Brain pericyte (primary cell): ENCODE measurements at regions not wholly inside any gene's neighbourhood (a gene's known extent, or its start where the extent isn't known, plus 50 kb on each side); places are given as distances from the start of the nearest gene placed in this dataset.
"Not testable (repeated sequence)": the region's sequence is repeated elsewhere in the genome, so short reads cannot be mapped to it uniquely, and the experiment has no call there.

ENCODE experiments used
- DNase-seq: peaks from one replicate; pipeline ENCODE4 v3.0.0-alpha.2; 2012; ENCODE audit warnings: low read depth, low spot score

DNA sequence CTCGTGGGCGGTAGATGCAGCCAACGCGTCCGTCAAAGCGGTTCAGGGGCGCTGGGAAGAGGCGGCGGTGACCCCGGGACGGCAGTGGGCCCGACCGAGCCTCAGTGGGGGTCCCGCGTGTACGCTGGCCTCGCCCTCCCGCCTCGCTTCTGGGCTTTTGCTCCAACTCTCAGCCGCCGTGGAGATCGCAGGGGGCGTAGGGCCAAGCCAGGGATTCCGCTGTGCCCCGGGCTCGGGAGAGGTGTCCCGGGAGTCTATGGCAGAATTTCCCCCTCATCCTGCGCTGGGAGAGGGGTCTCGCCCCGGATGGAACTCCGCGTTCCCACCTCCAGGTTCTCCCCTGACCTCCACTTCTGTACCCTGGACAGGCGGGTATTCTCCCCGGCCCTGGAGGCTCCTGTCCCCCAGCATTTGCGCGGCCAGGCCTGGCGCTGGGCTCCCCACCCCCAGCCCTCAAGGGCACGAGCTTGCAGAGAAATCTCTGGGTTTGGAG lies 131.9 kb downstream of the MRPL36 start:
- no peak for DNase-seq

DNA sequence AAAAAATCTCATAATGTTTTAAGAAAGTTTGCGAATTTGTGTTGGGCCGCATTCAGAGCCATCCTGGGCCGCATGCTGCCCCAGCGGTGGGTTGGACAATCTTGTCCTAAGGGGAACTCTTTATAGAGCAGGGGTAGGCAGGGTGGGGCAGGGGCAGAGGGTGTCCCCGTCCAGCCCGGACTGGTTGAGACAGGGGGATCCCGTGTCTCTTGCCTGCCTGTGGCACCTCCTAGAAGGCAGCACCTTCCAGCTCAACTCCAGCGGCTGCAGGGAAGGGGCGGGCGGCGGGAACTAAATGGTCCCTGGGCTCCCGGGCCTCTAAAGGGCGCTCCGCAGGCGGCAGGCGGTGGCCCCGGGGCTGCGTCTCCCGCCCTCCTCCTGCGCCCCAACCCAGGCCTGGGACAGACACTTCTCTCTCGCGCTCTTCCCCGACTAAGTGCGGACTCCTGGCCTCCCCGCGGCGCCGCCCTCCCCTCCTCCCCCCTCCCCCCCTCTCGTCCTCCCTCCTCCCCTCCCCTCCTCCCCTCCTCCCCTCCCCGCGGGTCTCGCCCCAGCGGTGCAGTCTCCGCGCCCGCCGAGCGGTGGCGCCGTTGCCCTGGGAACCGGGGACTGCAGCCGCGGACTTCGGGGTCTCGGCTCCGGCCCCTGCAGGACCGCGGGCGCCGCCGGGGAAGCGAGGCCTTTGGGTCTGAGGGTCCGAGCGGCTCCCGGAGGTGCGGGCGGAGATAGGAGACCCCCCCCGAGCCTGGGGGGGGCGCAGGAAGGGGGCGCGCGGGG lies 132.6 kb downstream of the MRPL36 start:
- no peak for DNase-seq

DNA sequence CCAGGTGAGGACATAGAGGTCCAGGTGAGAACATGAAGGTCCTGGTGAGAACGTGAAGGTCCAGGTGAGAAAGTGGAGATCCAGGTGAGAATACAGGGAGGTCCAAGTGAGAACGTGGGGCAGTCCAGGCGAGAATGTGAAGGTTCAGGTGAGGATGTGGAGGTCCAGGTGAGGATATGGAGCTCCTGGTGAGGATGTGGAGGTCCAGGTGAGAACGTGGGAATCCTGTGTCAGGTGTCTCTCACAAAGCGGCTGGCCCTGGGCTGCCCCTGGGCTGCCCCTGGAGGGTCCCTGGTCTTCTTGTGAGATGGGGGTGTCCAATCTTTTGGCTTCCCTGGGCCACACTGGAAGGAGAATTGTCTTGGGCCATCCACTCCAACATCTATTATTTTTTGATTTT lies 133.4 kb downstream of the MRPL36 start:
- DNase-seq: no peak

DNA sequence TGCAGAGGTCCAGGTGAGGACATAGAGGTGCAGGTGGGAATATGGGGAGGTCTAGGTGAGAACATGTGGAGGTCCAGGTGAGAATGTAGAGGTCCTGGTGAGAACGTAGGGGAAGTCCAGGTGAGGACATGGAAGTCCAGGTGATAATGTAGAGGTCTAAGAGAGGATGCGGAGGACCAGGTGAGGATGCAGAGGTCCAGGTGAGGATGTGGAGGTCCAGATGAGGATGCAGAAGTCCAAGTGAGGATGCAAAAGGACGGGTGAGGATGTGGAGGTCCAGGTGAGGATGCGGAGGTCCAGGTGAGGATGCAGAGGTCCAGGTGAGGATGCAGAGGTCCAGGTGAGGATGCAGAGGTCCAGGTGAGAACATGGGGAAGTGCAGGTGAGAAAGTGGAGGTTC lies 133.8 kb downstream of the MRPL36 start:
- no peak for DNase-seq

DNA sequence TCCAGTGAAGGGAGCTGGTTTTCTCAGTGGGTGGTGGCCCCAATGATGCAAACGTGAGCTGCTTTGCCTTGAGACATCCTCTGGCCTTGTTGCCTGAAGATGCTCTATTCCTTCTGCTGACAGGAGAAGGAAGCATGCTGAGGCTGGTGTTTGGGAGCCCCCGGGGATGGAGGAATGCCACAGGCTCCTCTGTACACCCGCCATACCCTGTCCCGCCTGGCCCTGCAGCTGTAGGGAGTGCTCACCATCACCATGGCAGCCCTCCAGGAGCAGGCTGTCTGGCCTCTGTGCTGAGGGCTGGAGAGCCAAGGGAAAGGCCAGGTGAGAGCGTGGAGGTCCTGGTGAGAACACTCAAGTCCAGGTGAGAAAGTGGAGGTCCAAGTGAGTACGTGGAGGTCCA lies 134.4 kb downstream of the MRPL36 start:
- DNase-seq: no peak

DNA sequence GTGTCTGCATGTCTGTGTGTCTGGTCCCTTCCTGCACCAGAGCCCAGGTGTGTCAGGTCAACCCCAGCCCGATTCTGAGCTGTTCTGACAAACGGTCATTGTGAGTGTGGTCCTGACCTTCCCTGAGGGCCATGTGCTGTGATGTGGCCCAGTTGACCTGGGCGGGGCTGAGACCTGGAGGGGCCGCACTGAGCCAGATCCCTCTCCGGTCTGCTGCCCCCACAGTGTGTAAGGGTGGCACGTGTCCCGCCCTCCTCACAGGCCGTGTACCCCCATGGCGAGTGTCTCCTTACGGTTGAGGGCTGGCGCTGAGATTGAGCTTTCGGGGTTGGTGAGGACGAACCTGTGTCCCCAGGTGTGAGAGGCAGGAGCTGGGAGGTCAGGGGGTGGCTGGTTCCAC lies 136.5 kb downstream of the MRPL36 start:
- DNase-seq: no peak

DNA sequence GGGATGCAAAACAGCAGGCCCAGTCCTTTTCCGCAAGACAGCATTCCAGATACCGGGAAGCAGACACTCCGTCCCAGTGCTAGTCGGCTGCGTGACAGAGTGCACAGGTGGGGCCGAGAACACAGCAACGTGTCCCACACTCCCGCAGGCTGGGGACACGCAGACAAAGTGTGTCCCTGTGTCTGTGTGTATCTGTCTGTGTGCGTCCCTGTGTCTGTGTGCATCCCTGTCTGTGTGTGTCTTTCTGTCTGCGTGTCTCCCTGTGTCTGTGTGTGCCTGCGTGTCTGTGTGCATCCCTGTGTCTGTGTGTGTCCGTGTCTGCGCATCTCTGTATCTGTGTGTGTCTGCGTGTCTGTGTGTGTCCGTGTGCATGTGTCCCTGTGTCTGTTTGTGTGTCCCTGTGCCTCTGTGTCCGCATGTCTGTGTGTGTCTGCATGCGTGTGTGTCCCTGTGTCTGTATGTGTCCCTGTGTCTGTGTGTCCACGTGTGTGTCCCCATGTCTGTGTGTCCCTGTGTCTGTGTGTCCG lies 137.0 kb downstream of the MRPL36 start:
- no peak for DNase-seq

DNA sequence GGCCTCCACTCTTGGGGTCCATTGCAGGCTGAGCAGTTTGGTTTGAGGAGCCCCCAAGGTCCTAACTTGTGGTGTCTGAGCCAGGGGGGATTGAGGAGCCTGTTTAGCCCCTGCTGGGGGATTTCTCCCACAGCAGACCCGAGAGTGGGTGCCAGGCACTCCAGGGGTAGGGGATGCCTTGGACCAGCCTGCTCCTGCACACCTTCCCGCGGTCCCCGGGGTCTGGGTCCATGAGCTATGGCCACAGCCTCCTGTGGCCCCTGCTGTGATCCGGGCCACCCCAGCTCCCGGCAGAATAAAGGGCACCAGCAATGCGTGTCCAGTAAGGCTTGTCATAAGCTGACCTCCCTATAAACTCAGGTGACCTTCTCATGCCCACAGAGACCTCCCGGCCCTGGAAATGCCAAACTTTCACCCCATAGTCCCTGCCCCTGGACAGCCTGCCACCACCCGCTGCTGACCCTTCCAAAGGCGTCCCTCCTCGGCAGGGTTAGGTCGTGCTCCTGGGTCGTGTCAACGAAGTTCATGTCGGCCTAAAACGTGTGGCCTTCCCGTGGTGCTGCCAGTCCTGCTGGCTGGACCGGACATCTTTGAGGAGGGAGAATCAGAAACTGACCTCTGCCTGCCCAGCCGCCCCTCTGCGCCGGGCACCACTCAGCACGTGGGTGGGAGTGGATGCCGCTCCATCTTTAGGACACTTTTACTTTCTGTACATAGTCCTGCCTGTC lies 137.6 kb downstream of the MRPL36 start:
- no peak for DNase-seq

DNA sequence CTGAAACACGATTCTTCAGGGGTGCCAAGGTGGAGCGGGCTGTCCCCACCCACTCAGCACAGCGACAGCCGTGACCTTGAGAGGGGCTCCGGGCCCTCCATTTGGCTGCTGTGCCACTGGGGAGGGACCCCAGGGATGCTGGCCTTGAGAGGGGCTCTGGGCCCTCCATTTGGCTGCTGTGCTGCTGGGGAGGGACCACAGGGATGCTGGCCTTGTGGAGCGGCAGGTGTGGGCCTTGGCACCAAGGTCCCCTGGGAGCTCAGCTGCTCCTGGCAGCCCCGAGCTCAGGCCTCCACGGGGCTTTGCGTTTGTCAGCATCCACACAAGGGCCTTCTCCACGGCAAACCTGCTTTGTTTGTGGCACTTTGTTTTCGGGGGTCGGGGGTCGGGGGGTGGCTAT lies 137.6 kb upstream of the LPCAT1 start:
- DNase-seq: no peak

DNA sequence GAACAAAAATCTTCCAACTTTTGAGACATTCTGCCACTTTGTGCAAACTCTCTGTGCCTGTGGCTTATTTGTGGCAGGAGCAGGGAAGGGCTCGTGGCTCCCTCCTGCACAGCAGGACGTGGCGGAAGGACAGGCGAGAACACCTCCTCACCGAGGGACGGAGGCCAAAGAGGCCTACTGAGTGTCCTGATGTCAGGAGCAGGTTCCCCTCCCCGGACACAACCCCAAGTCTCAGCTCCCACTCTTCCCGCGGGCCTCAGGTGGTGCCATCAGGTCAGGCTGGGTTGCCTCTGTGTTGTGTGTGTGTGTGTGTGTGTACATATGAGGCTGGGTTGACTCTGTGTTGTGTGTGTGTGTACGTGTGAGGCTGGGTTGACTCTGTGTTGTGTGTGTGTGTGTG lies 136.8 kb upstream of the LPCAT1 start:
- DNase-seq: no peak

DNA sequence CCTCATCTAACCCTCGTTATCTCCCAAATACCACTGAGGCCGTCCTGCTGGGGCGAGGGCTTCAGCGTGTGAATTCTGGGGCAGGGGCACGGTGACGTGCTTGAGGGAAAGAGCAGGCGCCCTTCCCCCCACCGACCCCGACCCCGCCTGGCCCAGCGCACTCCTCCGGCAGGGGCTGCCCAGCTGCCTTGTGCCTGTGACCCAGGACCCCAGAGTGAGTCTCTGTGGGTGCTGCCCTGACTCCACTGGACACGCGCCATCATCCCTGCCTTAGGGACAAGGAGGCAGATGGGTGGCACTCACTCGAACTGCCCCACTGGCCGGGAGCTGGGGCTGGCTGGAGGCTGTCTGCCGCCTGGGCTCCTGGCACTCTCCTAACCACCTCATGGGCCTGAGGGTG lies 136.2 kb upstream of the LPCAT1 start:
- DNase-seq: no peak

DNA sequence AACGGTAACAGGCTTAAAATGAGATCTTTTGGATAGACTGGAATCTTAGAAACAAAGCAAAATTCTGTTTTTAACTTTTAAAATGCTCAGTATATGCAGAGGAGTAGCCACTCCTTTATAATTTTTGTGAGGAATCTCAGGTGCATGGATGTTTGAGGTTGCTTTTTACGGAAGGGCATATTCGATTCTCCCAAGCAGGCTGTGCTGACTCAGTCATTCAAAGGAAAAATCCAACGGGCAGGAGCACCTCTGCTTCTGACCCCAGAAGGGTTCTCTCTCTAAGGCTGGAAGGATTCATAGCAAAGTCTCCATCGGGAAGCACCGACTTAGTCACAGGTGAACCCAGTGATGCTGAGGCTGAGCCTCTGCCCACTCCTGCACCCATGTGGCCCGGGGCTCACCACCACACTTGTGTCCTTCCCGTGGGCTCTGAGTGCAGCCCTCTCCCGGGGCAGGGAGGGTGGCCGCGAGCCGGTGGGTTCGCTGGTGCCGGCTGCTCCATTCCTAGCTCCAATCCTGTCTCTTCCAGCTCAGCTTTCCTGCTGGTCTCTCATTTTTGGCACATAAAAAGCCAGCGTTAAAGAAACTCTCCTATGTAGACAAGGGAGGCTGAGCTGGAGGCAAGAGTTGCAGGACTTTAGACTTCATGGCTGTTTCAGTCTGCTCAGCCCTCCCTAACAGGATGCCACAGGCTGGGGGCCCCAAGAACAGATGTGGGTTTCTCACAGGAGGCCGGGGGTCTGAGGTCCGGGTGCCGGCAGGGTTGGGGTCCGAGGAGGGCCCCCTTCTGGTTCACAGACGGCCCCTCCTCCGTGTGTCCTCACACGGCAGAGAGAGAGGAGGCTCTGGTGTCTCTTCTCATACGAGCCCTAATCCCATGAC lies 135.6 kb upstream of the LPCAT1 start:
- DNase-seq: no peak

DNA sequence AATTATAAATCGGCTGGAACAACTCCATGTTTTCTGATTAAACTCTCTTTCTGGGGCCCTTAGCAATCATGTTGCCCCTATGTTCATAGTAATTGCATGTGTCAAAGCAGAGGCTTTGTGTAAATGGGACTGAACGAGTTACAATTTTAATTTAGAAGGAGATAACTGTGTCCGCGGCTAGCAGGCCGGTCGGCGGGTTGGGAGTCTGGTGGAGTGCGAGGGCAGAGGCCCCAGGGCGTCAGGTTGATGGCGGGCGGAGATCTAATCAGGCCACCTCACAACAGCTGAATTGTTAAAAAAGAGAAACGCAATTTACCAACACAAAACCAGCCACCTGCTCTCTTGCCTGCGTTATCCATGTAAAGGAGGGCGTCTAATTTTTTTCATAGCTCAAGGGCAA lies 134.9 kb upstream of the LPCAT1 start:
- DNase-seq: no peak

DNA sequence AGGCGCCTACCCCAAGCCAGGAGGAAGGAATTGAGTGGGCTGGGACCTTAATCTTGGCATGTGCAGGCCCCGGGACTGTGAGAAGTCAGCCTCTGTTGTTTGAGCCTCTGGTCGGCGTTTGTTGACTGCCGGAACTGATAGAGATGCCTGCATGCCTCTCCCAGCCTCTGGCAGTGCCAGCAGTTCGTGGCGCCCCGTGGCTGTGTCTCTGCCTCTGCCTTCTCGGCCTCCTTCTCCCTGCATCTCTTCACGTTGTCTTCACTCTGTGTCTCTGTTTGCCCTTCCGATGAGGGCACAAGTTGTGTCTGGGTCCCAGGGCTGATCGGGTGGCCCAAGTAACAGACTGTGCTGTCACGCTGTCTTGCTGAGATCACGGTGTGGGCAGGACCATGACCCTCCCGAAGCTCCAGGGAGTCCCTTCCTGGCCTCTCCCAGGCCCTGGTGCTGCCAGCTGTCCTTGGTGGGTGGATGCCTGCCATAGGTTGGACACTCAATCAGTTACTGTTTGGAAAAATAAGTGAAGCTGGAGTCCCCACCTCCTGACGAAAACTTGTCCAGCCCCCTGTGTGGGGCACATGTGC lies 133.5 kb upstream of the LPCAT1 start:
- DNase-seq: no peak

DNA sequence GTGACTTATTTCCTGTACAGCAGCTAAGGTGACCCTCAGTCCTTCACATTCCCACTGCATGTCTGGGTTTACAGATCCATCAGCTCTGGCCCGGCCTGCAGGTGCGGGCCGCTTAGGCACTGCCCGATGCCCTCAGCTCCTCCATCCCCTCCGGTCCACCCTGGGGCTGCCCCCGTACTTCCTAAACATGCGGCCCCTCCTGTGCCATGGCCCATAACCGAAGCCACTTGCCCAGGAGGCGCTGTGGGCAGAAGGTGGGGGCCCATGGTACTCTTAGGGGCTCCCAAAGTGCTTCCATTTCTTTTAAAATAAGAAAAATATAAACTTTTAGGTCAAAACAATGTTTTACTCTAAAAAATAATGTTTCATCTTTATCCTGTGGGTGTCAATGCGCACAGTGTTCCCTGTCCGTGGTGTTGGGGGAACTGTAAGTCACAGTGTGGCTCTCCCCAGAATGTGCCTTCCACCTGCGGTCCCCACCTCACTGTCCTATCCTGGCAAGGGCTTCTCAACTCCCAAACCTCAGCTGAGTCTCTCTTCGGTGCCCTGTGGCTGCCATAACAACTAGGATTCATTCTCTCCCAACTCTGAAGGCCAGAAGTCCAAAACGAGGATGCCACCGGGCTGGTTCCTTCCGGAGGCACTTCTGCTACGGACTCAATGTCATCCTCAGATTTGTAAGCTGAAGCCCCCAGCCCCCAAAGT lies 132.7 kb upstream of the LPCAT1 start:
- DNase-seq: no peak

DNA sequence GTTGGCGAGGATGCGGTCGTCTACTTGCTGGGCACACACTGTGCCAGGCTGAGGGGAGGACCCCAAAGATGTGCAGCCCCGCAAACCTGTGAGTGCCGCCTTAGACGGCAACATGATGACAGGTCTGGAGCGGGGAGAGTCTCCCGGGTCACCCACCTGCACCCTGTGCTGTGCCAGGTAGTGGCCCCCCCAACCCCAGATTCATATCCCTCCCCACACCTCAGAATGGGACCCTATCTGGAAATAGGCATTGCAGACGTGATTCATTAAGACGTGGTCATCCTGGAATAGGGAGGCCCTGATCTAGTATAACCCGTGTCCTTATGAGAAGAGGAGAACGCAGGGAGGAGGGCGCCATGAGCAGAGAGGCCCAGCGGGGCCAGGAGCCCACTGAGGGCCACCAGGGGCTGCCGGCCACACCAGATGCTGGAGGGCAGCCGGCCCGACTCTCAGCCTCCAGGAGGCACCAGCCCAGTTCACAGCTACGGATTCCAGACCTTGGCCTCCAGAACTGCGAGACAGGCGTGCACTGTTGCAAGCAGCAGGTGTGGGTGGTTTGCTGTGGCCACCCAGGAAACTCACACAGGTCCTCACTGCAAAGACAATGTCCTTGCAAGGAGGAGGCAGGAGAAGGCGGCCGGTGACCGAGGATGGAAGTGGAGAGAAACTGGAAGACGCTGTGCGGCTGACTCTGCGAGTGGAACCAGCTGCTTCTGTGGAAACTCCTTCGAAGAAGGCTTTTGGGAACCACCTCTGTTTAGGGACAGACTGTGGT lies 131.9 kb upstream of the LPCAT1 start:
- DNase-seq: no peak

DNA sequence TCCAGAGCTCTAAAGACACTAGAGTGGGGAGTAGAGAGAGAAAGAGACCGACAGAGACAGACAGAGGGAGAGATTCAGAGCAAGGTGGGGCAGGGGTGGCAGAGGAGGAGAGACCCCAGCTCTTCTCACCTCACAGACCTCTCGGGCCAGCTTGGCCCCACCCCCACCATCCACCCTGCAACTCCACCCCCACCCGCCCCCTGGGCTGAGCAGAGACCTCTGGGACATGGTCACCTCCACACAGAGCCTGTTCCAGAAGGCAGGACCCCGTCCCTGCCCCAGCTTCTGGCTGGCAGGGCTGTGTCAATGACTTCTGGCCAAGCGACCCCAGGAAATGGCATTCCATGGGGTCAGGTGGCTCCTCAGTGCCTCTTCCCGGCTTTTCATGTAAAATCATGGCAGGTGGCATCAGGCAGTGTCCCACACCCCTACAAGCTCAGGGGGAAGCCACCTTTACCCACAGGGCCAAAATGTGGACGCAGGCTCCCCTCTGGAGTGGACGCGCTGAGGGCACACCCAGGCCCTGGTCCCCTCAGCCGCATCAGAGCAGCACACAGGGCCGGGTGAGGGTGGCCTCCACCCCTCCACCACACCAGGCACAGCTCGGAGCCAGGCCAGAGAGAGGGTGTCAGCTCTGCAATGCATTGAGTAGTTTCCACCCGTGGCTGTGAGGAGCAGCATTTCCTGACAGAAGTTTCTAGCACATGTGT lies 131.2 kb upstream of the LPCAT1 start:
- DNase-seq: no peak

DNA sequence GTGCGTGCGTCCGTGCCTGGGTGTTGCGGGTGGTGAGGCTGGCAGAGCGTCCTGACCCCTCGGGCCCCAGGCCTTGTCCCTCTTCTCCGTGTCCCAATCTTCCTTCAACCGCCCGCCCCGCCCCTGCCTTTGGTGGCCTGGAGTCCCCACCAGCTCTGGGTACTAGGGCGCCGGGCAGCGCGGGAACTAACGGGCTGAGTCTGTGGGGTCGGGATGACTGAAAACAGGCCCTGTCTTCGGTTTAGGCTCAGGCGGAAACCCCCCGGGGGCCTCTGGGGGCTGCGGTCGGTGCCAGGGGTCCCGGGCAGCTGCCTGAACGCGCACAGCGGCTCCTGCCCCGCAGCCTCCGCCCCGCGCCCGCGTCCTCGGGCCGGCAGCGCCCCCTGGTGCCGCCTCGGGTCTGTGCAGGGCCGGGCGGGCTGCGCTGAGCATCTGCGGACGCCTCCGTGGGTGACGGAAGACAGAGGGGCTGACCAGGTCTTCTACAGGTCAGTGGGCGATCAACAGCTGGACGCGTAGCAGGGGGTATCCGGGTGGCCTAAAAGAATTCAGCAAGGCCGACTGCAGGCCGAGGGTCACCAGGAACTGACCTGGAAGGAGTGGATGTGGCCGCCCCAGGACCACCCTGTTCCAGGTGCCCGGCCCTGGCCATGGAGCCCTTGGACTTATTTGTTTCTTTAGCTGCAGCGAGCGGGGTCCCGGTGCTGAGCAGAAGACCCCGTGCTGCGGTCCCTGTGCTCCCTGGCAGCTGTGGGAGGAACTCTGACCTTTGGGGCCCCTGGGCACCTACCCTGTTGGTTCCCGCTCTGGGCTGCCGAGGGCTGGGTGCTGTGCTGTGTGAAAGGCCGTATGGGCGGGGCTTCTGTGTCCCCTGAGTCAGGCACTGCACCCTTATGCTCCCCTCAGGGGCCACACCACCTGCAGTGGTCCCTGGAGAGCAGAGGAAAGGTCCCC lies 130.2 kb upstream of the LPCAT1 start:
- not testable (repeated sequence) for DNase-seq
